CD1c-positive myeloid dendritic cell (primary cell): ENCODE measurements at regions not wholly inside any gene's neighbourhood (a gene's known extent, or its start where the extent isn't known, plus 50 kb on each side); places are given as distances from the start of the nearest gene placed in this dataset.
"Not testable (repeated sequence)": the region's sequence is repeated elsewhere in the genome, so short reads cannot be mapped to it uniquely, and the experiment has no call there.

Experiments
- DNase-seq: peaks from one replicate; pipeline ENCODE4 v3.0.0-alpha.2; 2016; ENCODE audit errors: extremely low spot score

GRCh38 chr7:115356999-115357702 lies 435.3 kb downstream of the MDFIC start:
- DNase-seq = no peak

GRCh38 chr7:115356139-115356746 lies 434.3 kb downstream of the MDFIC start:
- peak; percentile 9 for DNase-seq

GRCh38 chr7:115354925-115355324 lies 433.0 kb downstream of the MDFIC start:
- no peak for DNase-seq

GRCh38 chr7:115352375-115352774 lies 430.5 kb downstream of the MDFIC start:
- DNase-seq = no peak

- no peak for DNase-seq
Observed at GRCh38 chr7:115350764-115351163, 428.9 kb downstream of the MDFIC start.

- DNase-seq = no peak
Observed at GRCh38 chr7:115349635-115350034, 427.7 kb downstream of the MDFIC start.

- DNase-seq = no peak
Observed at GRCh38 chr7:115346685-115347084, 424.8 kb downstream of the MDFIC start.

GRCh38 chr7:115340828-115341227 lies 418.9 kb downstream of the MDFIC start:
- DNase-seq = no peak

GRCh38 chr7:115338016-115338415 lies 416.1 kb downstream of the MDFIC start:
- no peak for DNase-seq

- no peak for DNase-seq
Observed at GRCh38 chr7:115332691-115333090, 410.8 kb downstream of the MDFIC start.

GRCh38 chr7:115329006-115329405 lies 407.1 kb downstream of the MDFIC start:
- DNase-seq = no peak

- no peak for DNase-seq
Observed at GRCh38 chr7:115328018-115328417, 406.1 kb downstream of the MDFIC start.

- no peak for DNase-seq
Observed at GRCh38 chr7:115327326-115327725, 405.4 kb downstream of the MDFIC start.

GRCh38 chr7:115319541-115319940 lies 397.6 kb downstream of the MDFIC start:
- DNase-seq = no peak

GRCh38 chr7:115310316-115310715 lies 388.4 kb downstream of the MDFIC start:
- DNase-seq = not testable (repeated sequence)

- DNase-seq = no peak
Observed at GRCh38 chr7:115306586-115306985, 384.7 kb downstream of the MDFIC start.

- DNase-seq = no peak
Observed at GRCh38 chr7:115300231-115300870, 378.5 kb downstream of the MDFIC start.

GRCh38 chr7:115299397-115300037 lies 377.6 kb downstream of the MDFIC start:
- no peak for DNase-seq

- DNase-seq = no peak
Observed at GRCh38 chr7:115297656-115298055, 375.8 kb downstream of the MDFIC start.

GRCh38 chr7:115293628-115294240 lies 371.8 kb downstream of the MDFIC start:
- DNase-seq = no peak

- DNase-seq = no peak
Observed at GRCh38 chr7:115292381-115292780, 370.5 kb downstream of the MDFIC start.

GRCh38 chr7:115289971-115290370 lies 368.1 kb downstream of the MDFIC start:
- DNase-seq = no peak
